Activated naive CD4-positive, alpha-beta T cell treated with anti-CD3 and anti-CD28 coated beads, Interleukin-2, amount 10 ng/mL, durations not matched to agents 7 days and 5 days (primary cell): ENCODE measurements at regions not wholly inside any gene's neighbourhood (a gene's known extent, or its start where the extent isn't known, plus 50 kb on each side); places are given as distances from the start of the nearest gene placed in this dataset.

ENCODE experiments used
- CTCF ChIA-PET: fragments of 350-600 bp; sonication (Branson Sonifier 250); formaldehyde crosslinking; loops from one replicate; lab custom pipeline; 2021; ENCODE audit warnings: antibody characterized with exemption; lab: Charles Lee
- DNase-seq: peaks from one replicate; pipeline ENCODE4 v3.0.0-alpha.2; 2020
- H3K27ac Mint-ChIP-seq: one replicate; pipeline ENCODE4 v1.8.0; 2021; ENCODE audit warnings: mild to moderate bottlenecking, moderate library complexity, mixed read lengths
- H3K27me3 Mint-ChIP-seq: one replicate; pipeline ENCODE4 v1.8.0; 2021; ENCODE audit warnings: mild to moderate bottlenecking, mixed read lengths
- H3K36me3 Mint-ChIP-seq: one replicate; pipeline ENCODE4 v1.8.0; 2021; ENCODE audit warnings: mixed read lengths
- H3K4me1 Mint-ChIP-seq: one replicate; pipeline ENCODE4 v1.8.0; 2021; ENCODE audit warnings: mixed read lengths
- H3K4me3 Mint-ChIP-seq: one replicate; pipeline ENCODE4 v1.8.0; 2021; ENCODE audit warnings: mild to moderate bottlenecking, moderate library complexity, mixed read lengths
- H3K9me3 Mint-ChIP-seq: one replicate; pipeline ENCODE4 v1.8.0; 2021; ENCODE audit warnings: mixed read lengths

DNA sequence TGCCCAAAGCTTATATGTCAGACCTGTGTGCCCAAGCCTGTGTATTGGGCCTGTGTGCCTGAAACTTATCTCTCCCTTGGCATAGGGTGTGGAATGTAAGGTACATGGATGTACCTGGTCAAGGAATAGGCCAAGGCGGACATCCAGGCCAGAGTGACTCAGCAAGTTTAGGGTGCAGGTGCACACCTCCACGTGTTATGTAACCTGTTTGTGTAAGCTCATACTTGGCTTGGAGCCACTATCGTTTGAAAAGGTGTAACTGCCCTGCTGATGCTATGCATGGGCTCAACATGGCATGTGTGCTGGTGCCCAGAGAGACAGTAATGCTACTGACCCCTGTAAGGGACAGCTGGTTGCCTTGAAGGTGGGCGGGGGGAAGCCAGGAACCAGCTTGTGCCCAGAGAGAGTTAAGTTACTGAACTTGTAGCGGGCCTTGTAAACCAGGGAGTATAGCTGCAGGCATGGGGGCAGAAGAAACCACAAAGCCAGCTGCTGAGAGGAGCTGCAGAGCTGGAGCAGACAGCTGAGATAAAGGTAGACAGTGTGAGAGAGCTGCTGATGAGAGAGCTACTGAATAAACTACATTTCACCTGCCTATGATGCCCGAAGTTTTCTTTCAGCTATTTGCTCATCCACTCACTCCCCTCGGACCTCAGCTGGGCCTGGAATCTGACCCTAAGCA, 656.4 kb upstream of the ZWINT start:
- Mint-ChIP-seq H3K27me3 (no peaks in the 10 kb centered on the region), H3K9me3 (peaks cover 19% of the 10 kb centered on the region), H3K4me1 (no peaks in the 10 kb centered on the region), H3K4me3 (no peak overlapping the region), H3K36me3 (no peaks in the 10 kb centered on the region), H3K27ac (no peak overlapping the region)
- CTCF ChIA-PET: no interaction called here
- DNase-seq: no peak

DNA sequence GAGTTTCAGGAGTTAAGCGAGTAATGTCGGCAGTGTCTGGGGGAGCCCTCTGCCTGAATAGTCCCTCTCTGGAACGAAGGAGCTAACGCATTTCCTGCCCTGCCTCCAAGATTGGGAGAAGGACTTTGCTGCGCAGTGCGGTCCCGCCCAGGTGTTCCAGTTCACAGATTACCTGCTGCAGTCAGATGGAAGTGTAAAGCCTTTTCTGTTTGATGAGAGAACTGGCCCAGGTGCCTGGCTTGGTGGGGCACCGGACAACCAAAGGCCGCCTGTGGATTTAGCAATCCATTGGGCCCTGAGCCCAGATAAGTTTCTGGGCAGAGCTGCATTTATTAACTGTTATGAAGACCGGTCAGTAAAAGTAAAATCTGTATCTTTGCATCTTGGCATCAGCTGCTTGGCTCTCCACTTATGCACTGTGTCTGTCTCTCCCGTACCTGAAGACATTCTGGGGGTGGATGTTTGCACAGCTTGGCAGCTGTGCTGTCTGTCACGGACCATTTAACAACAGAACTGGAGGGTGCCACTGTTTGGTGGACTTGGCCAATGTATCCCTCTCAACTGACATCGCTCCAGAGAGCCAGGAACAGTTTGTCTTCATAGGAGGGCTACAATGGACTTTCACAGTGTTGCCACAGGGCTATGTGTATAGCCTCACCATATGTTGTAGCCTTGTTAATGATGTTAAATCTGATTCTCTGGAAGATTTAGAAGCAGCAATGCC, 654.7 kb upstream of the ZWINT start:
- no peaks in the 10 kb centered on the region for H3K36me3 Mint-ChIP-seq

DNA sequence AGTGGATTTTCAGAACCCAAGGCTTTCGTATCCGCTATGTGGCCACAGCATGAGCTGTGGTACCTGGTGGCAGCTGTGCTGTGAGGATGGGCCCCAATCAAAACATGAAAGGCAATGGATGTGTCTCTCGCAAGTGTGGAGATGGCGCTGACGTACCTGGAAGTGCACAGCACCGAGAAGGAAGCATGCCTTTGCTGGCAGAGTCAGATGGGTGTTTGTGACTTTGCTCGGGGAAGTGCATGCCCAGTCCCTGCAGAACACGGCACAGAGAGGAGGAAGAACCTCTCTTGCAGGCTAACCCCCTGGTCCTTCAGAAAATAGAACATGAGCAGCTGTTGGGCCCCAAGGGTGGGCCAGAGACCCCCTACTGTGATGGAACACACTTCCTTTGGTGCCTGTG, 654.1 kb upstream of the ZWINT start:
- Mint-ChIP-seq H3K9me3 (peaks cover 19% of the 10 kb centered on the region), H3K36me3 (no peaks in the 10 kb centered on the region), H3K4me3 (no peak overlapping the region)

More for the DNA sequence above, 654.7 kb upstream of the ZWINT start:
- Mint-ChIP-seq H3K9me3 (peaks cover 19% of the 10 kb centered on the region), H3K4me1 (no peaks in the 10 kb centered on the region), H3K4me3 (no peak overlapping the region), H3K27ac (no peak overlapping the region), H3K27me3 (no peaks in the 10 kb centered on the region)
- CTCF ChIA-PET: no interaction called here
- no peak for DNase-seq

GRCh38 chr10:57014758-57015157, 653.7 kb upstream of the ZWINT start:
- CTCF ChIA-PET: no interaction called here
- no peak overlapping the region for H3K27ac Mint-ChIP-seq
- DNase-seq: no peak
- no peak overlapping the region for H3K4me3 Mint-ChIP-seq
- no peaks in the 10 kb centered on the region for H3K27me3 Mint-ChIP-seq
- peaks cover 19% of the 10 kb centered on the region for H3K9me3 Mint-ChIP-seq
- no peaks in the 10 kb centered on the region for H3K36me3 Mint-ChIP-seq
- no peaks in the 10 kb centered on the region for H3K4me1 Mint-ChIP-seq

More for the DNA sequence above, 654.1 kb upstream of the ZWINT start:
- H3K27ac Mint-ChIP-seq: no peak overlapping the region
- H3K27me3 Mint-ChIP-seq: no peaks in the 10 kb centered on the region
- no peak for DNase-seq
- no peaks in the 10 kb centered on the region for H3K4me1 Mint-ChIP-seq
- CTCF ChIA-PET: no interaction called here

DNA sequence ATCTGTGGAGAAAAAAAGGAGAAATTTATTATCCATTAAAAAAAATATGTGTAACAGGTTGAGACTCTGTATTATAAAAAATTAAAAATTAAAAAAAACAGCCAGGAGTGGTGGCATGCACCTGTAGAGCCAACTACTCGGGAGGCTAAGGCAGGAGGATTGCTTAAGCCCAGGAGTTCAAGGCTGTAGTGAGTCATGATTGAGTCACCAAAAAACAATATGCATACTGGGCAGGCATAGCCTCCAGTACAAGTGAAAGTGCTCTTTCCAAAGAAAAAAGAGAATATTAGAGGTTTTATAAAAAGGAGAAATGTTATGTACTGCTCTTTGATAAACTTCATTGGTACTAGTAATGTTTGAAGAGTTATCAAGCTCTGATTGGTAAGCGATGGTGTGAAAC, 647.1 kb upstream of the ZWINT start:
- Mint-ChIP-seq H3K4me1 (no peaks in the 10 kb centered on the region), H3K36me3 (no peaks in the 10 kb centered on the region), H3K4me3 (no peak overlapping the region), H3K27me3 (no peaks in the 10 kb centered on the region), H3K9me3 (peaks cover 8% of the 10 kb centered on the region), H3K27ac (no peak overlapping the region)
- no peak for DNase-seq
- CTCF ChIA-PET: no interaction called here

GRCh38 chr10:56991591-56992069, 630.6 kb upstream of the ZWINT start:
- H3K27me3 Mint-ChIP-seq: no peaks in the 10 kb centered on the region
- H3K9me3 Mint-ChIP-seq: peaks cover 5% of the 10 kb centered on the region
- H3K4me1 Mint-ChIP-seq: no peaks in the 10 kb centered on the region
- H3K27ac Mint-ChIP-seq: no peak overlapping the region
- DNase-seq: no peak
- H3K4me3 Mint-ChIP-seq: no peak overlapping the region
- CTCF ChIA-PET: no interaction called here
- no peaks in the 10 kb centered on the region for H3K36me3 Mint-ChIP-seq

DNA sequence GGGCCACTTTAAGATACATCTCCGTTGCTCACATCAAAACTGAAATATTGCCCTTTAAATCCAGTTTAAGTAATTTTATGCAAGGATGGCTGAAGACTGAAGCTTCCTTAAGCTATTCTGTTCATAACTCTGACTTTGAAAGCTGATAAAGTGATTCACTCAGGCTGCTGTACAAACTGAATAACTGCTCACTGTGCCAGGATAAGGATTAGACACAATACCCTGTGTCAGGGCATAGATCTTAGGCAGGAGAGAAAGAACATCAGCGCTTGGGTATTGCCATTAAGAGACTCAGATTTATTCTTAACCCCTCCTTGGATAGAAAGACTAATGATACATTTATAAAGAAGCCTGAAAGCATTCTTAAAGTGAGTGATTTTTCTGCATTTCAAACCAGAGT, 614.5 kb upstream of the ZWINT start:
- no peak overlapping the region for H3K4me3 Mint-ChIP-seq
- CTCF ChIA-PET: no interaction called here
- H3K27me3 Mint-ChIP-seq: no peaks in the 10 kb centered on the region
- peaks cover 6% of the 10 kb centered on the region for H3K9me3 Mint-ChIP-seq
- H3K27ac Mint-ChIP-seq: no peak overlapping the region
- no peaks in the 10 kb centered on the region for H3K36me3 Mint-ChIP-seq
- DNase-seq: no peak
- H3K4me1 Mint-ChIP-seq: no peaks in the 10 kb centered on the region

DNA sequence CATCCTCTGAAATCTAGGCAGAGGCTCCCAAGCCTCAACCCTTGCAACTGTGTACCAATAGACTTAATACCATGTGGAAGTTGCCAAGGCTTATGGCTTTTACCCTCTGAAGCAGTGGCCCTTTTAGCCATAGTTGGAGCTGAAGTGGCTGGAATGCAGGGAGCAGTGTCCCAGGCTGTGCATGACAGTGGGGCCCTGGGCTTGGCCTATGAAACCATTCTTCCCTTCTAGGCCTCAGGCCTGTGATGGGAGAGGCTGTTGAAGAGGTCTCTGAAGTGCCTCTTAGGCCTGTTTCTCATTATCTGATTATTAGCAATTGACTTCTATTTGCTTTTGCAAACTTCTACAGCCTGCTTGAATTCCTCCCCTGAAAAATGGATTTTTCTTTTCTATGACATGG, 612.7 kb upstream of the ZWINT start:
- Mint-ChIP-seq H3K27ac (no peak overlapping the region), H3K27me3 (no peaks in the 10 kb centered on the region), H3K9me3 (peaks cover 6% of the 10 kb centered on the region), H3K4me1 (no peaks in the 10 kb centered on the region), H3K4me3 (no peak overlapping the region), H3K36me3 (no peaks in the 10 kb centered on the region)
- CTCF ChIA-PET: no interaction called here
- DNase-seq: no peak

- CTCF ChIA-PET: no interaction called here
- Mint-ChIP-seq H3K4me3 (no peak overlapping the region), H3K9me3 (peaks cover 9% of the 10 kb centered on the region), H3K27me3 (no peaks in the 10 kb centered on the region), H3K36me3 (no peaks in the 10 kb centered on the region), H3K27ac (no peak overlapping the region), H3K4me1 (no peaks in the 10 kb centered on the region)
- DNase-seq: no peak
Observed at GRCh38 chr10:56943221-56943755, 582.2 kb upstream of the ZWINT start.

- CTCF ChIA-PET: no interaction called here
- Mint-ChIP-seq H3K9me3 (peaks cover 16% of the 10 kb centered on the region), H3K27me3 (no peaks in the 10 kb centered on the region), H3K36me3 (no peaks in the 10 kb centered on the region), H3K4me3 (no peak overlapping the region), H3K27ac (no peak overlapping the region), H3K4me1 (no peaks in the 10 kb centered on the region)
- DNase-seq: no peak
Observed at GRCh38 chr10:56934515-56934914, 573.5 kb upstream of the ZWINT start.

DNA sequence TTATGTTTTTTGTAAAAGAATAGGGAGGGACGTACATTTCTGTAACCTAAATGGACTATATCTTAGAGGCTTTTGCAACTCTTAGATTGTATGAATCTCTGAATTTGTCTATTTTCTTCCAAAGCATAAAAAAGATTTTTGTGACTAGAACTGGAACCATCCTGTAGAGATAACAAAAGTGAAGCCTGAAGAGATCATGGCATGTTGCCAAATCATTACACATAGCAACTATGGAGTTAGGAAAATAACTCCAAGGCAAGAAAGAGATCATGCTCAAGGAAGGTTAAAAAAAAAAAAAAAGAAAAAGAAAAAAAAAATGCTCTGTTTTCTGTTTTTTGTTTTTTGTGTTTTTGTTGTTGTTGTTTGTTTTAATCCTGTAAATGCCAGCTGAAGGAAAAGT, 567.7 kb upstream of the ZWINT start:
- H3K4me3 Mint-ChIP-seq: no peak overlapping the region
- no peaks in the 10 kb centered on the region for H3K27me3 Mint-ChIP-seq
- peaks cover 14% of the 10 kb centered on the region for H3K9me3 Mint-ChIP-seq
- CTCF ChIA-PET: no interaction called here
- H3K4me1 Mint-ChIP-seq: no peaks in the 10 kb centered on the region
- DNase-seq: no peak
- no peak overlapping the region for H3K27ac Mint-ChIP-seq
- no peaks in the 10 kb centered on the region for H3K36me3 Mint-ChIP-seq

DNA sequence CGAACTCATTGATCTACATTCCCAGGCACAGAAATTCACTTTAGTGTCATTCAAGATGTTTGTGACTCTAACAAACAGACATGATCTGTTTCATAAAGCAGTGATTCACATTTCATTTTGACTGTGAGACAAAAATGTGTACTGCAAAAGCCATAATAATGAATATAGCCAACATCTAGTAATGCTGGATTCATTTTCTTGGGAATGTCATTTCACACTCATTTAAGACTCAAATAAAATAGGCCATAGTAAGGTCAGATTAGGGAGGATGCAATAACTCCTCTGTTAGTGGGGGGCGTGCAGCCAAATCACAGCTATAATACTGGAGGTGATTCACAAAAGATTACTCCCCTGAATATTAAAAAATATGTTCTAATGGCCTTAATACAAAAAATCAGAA, 566.6 kb upstream of the ZWINT start:
- no peak overlapping the region for H3K4me3 Mint-ChIP-seq
- H3K4me1 Mint-ChIP-seq: no peaks in the 10 kb centered on the region
- H3K27me3 Mint-ChIP-seq: no peaks in the 10 kb centered on the region
- peaks cover 16% of the 10 kb centered on the region for H3K9me3 Mint-ChIP-seq
- no peaks in the 10 kb centered on the region for H3K36me3 Mint-ChIP-seq
- no peak overlapping the region for H3K27ac Mint-ChIP-seq
- CTCF ChIA-PET: no interaction called here
- DNase-seq: no peak

GRCh38 chr10:56920601-56921261, 559.7 kb upstream of the ZWINT start:
- Mint-ChIP-seq H3K4me3 (no peak overlapping the region), H3K27me3 (no peaks in the 10 kb centered on the region), H3K27ac (no peak overlapping the region), H3K4me1 (no peaks in the 10 kb centered on the region), H3K36me3 (no peaks in the 10 kb centered on the region), H3K9me3 (peaks cover 19% of the 10 kb centered on the region)
- DNase-seq: no peak
- CTCF ChIA-PET: no interaction called here

DNA sequence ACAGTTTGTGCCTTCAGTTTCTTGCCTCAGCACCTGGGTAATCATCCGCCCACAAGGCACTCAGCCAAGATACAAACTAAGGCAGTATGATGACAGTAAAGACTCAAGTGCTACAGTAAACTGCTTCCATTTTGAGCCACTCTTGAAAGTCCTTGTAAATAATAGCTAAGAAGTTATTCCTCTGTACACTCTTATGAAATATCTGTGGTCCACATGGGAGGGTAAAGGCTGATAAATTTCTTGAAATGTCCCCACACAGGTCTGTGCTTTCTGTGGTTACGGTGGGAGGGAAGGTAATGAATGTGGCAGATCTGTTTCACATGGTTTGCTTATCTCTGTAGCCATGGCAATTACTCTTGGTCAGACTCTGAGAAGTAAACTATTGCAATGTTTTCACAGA, 551.0 kb upstream of the ZWINT start:
- Mint-ChIP-seq H3K27ac (no peak overlapping the region), H3K36me3 (no peaks in the 10 kb centered on the region), H3K27me3 (no peaks in the 10 kb centered on the region), H3K9me3 (peaks cover 13% of the 10 kb centered on the region), H3K4me3 (no peak overlapping the region), H3K4me1 (no peaks in the 10 kb centered on the region)
- DNase-seq: no peak
- CTCF ChIA-PET: no interaction called here
